CD4-positive, alpha-beta memory T cell (primary cell): ENCODE measurements at regions not wholly inside any gene's neighbourhood (a gene's known extent, or its start where the extent isn't known, plus 50 kb on each side); places are given as distances from the start of the nearest gene placed in this dataset.
A peak's percentile ranks its signal among the peaks of the same experiment; 100 is the strongest.

Experiments used
- CTCF ChIA-PET: fragments of 350-600 bp; sonication (Branson Sonifier 250); formaldehyde crosslinking; loops from one replicate; lab custom pipeline; 2021; ENCODE audit warnings: inconsistent platforms; ENCODE audit not compliant: partially characterized antibody; lab: Charles Lee
- POLR2A ChIA-PET: fragments of 350-600 bp; sonication (Branson Sonifier 250); formaldehyde crosslinking; loops from one replicate; lab custom pipeline; 2021; ENCODE audit not compliant: partially characterized antibody; lab: Charles Lee
- DNase-seq, 5 donors: peaks; one replicate each; pipeline versions ENCODE4 v3.0.0 to v3.0.0-alpha.2; 2020 to 2022; ENCODE audit warnings: mixed read lengths in 1 of 5
- H3K27ac ChIP-seq: one replicate; pipeline ENCODE4 v1.7.0; 2013; ENCODE audit warnings: low read depth, low read length
- H3K27me3 ChIP-seq: 2 replicates; pipeline ENCODE4 v1.7.0; 2013; ENCODE audit warnings: mild to moderate bottlenecking, low read length, moderate library complexity; ENCODE audit not compliant: insufficient read depth
- H3K36me3 ChIP-seq: 2 replicates; pipeline ENCODE4 v1.7.0; 2013; ENCODE audit warnings: mild to moderate bottlenecking, low read length, moderate library complexity; ENCODE audit not compliant: insufficient read depth
- H3K4me1 ChIP-seq: 2 replicates; pipeline ENCODE4 v1.7.0; 2013; ENCODE audit warnings: mild to moderate bottlenecking, low read length, moderate library complexity; ENCODE audit not compliant: insufficient read depth
- H3K4me3 ChIP-seq, 2 donors: one replicate each; pipeline ENCODE4 v1.7.0; 2013; ENCODE audit warnings: low read length in 2 of 2, mild to moderate bottlenecking in 1 of 2
- H3K9me3 ChIP-seq, 2 donors: one replicate each; pipeline ENCODE4 v1.7.0; 2013; ENCODE audit warnings: low read length in 2 of 2, control low read depth in 1 of 2; ENCODE audit not compliant: control insufficient read depth in 1 of 2
- H3K27ac Mint-ChIP-seq, 7 donors: one replicate each; pipeline ENCODE4 v1.8.0; 2020 to 2021; ENCODE audit warnings: mixed read lengths in 7 of 7, mild to moderate bottlenecking in 6 of 7, inconsistent platforms in 3 of 7, moderate library complexity in 3 of 7
- H3K27me3 Mint-ChIP-seq, 2 donors: one replicate each; pipeline ENCODE4 v1.8.0; 2020 to 2021; ENCODE audit warnings: mixed read lengths in 2 of 2
- H3K36me3 Mint-ChIP-seq, 2 donors: one replicate each; pipeline ENCODE4 v1.8.0; 2020 to 2021; ENCODE audit warnings: mixed read lengths in 2 of 2, inconsistent platforms in 1 of 2, mild to moderate bottlenecking in 1 of 2
- H3K4me1 Mint-ChIP-seq, 4 donors: one replicate each; pipeline ENCODE4 v1.8.0; 2020 to 2021; ENCODE audit warnings: mixed read lengths in 4 of 4, mild to moderate bottlenecking in 1 of 4
- H3K4me3 Mint-ChIP-seq, 8 donors: one replicate each; pipeline ENCODE4 v1.8.0; 2020 to 2021; ENCODE audit warnings: mixed read lengths in 8 of 8, mild to moderate bottlenecking in 7 of 8, moderate library complexity in 6 of 8, inconsistent platforms in 3 of 8
- H3K9me3 Mint-ChIP-seq, 8 donors: one replicate each; pipeline ENCODE4 v1.8.0; 2020 to 2021; ENCODE audit warnings: mixed read lengths in 8 of 8, mild to moderate bottlenecking in 5 of 8, inconsistent platforms in 3 of 8, moderate library complexity in 1 of 8
- intact Hi-C: fragments of 100-400 bp; cut with micrococcal nuclease; formaldehyde crosslinking; loops from one replicate; pipeline ENCODE4 v1.15.1; 2023

DNA sequence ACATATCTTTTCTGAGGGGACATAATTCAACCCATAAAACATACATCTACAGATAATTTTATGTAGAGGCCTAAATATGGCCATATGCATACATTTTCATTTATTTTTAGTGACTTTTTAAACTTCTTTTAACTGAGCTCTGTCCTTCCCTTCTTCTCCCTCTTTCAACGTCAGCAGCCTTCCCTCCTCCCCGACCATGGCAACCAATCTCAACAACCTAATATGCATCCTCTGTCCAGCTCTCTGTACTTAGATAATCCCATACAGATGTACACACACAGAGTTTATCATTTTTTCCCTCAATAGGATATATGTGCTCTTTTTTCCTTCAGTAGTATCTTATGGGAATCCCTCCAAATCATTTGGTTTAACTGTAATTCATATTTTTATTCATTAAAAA, 94.3 kb downstream of the CCDC71L start:
- no peak overlapping the region for H3K27ac ChIP-seq
- no peaks in the 10 kb centered on the region for H3K9me3 ChIP-seq
- intact Hi-C loops: no loop called here
- H3K27me3 ChIP-seq: no peaks in the 10 kb centered on the region
- Mint-ChIP-seq H3K4me3 (no peak overlapping the region), H3K9me3 (no peaks in the 10 kb centered on the region), H3K36me3 (no peaks in the 10 kb centered on the region), H3K4me1 (no peaks in the 10 kb centered on the region), H3K27ac (peak overlapping the region in 1 of 7 donors; percentile 49), H3K27me3 (peaks cover 1 to 3% of the 10 kb centered on the region in 2 donors)
- no peak for DNase-seq
- no peak overlapping the region for H3K4me3 ChIP-seq
- ChIA-PET POLR2A (no interaction called here), CTCF (no interaction called here)
- no peaks in the 10 kb centered on the region for H3K4me1 ChIP-seq
- no peaks in the 10 kb centered on the region for H3K36me3 ChIP-seq

- no peaks in the 10 kb centered on the region for H3K36me3 ChIP-seq
- H3K4me1 ChIP-seq: no peaks in the 10 kb centered on the region
- Mint-ChIP-seq H3K4me3 (no peak overlapping the region), H3K27me3 (peaks cover 1 to 3% of the 10 kb centered on the region in 2 donors), H3K27ac (peak overlapping the region in 1 of 7 donors; percentile 49), H3K4me1 (no peaks in the 10 kb centered on the region), H3K9me3 (no peaks in the 10 kb centered on the region), H3K36me3 (no peaks in the 10 kb centered on the region)
- no peaks in the 10 kb centered on the region for H3K27me3 ChIP-seq
- no peak overlapping the region for H3K27ac ChIP-seq
- ChIA-PET POLR2A (no interaction called here), CTCF (no interaction called here)
- DNase-seq: no peak
- H3K9me3 ChIP-seq: no peaks in the 10 kb centered on the region
- intact Hi-C loops: no loop called here
- H3K4me3 ChIP-seq: no peak overlapping the region
Observed at GRCh38 chr7:106566196-106566595, 94.8 kb downstream of the CCDC71L start.

GRCh38 chr7:106565428-106565827, 95.5 kb downstream of the CCDC71L start:
- CTCF ChIA-PET: interaction anchor here (1.6 kb wide), 1 partner anchor 171 kb away, joined by 3 read pairs; no protein-coding TSS in a partner anchor
- no peak overlapping the region for H3K27ac Mint-ChIP-seq
- H3K36me3 Mint-ChIP-seq: no peaks in the 10 kb centered on the region
- no peaks in the 10 kb centered on the region for H3K4me1 Mint-ChIP-seq
- POLR2A ChIA-PET: no interaction called here
- Histone ChIP-seq H3K27ac (no peak overlapping the region), H3K4me1 (no peaks in the 10 kb centered on the region), H3K36me3 (no peaks in the 10 kb centered on the region), H3K9me3 (no peaks in the 10 kb centered on the region), H3K27me3 (no peaks in the 10 kb centered on the region), H3K4me3 (no peak overlapping the region)
- no peaks in the 10 kb centered on the region for H3K9me3 Mint-ChIP-seq
- peaks cover 2 to 3% of the 10 kb centered on the region in 2 donors for H3K27me3 Mint-ChIP-seq
- no peak for DNase-seq
- intact Hi-C loops: no loop called here
- no peak overlapping the region for H3K4me3 Mint-ChIP-seq

DNA sequence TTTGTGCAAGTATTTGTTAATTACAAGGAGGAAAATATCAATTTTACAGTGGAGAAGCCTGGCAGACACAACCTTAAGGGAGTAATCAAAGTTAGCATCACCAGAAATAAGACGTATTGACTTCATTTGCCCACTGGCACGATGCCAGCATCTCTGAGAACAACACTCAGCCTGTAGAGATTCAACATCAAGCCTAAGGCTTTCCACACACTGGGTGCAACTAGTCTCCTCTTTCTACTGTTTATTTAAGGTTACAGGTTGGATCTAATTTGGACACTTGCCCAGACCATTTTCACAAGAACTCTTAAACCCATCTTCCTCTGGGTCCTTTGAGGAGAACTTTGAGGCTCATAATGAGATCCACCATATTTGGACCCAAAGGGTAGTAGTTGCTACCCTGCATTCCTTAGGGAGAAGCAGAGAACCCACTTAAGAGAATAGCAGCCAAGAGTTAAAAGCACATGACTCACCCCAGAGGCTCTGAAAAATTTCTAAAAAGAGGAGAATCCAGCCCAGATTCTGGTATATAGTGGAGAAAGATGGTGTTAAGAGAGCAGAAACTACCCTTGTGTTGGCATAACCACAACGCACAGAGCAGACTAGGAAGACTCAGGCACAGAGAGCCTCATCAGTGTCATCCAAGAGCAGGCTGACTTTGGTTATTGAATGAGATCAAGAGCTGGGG, 97.3 kb downstream of the CCDC71L start:
- peaks cover 0 to 4% of the 10 kb centered on the region in 2 donors for H3K27me3 Mint-ChIP-seq
- Histone ChIP-seq H3K27ac (no peak overlapping the region), H3K4me3 (no peak overlapping the region), H3K27me3 (no peaks in the 10 kb centered on the region), H3K9me3 (no peaks in the 10 kb centered on the region), H3K4me1 (no peaks in the 10 kb centered on the region), H3K36me3 (no peaks in the 10 kb centered on the region)
- intact Hi-C loops: no loop called here
- CTCF ChIA-PET: interaction anchor here (1.0 to 1.6 kb wide), 2 partner anchors 90 to 172 kb away, joined by 3 read pairs; no protein-coding TSS in a partner anchor
- no peak overlapping the region for H3K4me3 Mint-ChIP-seq
- no peaks in the 10 kb centered on the region for H3K4me1 Mint-ChIP-seq
- no peak for DNase-seq
- H3K9me3 Mint-ChIP-seq: peaks cover 0 to 4% (median 0%) of the 10 kb centered on the region in 8 donors
- H3K36me3 Mint-ChIP-seq: no peaks in the 10 kb centered on the region
- H3K27ac Mint-ChIP-seq: no peak overlapping the region
- POLR2A ChIA-PET: no interaction called here

DNA sequence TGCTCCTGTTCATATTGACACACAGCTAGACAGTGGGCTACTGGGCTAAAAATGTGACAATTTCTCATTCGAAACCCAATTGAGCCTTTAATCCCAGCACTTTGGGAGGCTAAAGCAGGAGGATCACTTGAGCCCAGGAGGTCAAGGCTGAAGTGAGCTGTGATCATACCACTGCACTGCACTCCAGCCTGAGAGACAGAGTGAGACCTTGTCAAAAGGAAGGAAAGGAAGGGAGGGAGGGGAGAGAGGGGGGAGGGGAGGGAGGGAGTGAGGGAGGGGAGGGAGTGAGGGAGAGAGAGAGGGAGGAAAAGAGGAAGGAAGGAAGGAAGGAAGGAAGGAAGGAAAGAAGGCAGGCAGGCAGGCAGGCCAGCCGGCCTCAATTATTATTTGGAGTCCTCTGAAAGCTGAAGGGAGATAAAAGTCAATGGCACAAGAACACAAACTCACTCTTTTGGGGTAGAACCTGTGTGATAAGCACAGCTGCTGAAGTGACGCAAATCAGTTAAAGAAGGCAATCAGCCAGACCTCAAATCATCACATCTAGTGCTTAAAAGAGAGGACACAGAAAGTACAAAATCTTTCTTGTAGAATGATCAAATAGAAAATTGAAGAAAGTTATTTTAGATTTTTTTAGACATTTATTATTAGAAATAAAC, 98.1 kb downstream of the CCDC71L start:
- no peaks in the 10 kb centered on the region for H3K4me1 ChIP-seq
- no peak for DNase-seq
- POLR2A ChIA-PET: no interaction called here
- no peaks in the 10 kb centered on the region for H3K27me3 ChIP-seq
- Mint-ChIP-seq H3K27ac (no peak overlapping the region), H3K36me3 (no peaks in the 10 kb centered on the region), H3K27me3 (peaks cover 0 to 4% of the 10 kb centered on the region in 2 donors), H3K9me3 (peaks cover 0 to 4% (median 0%) of the 10 kb centered on the region in 8 donors), H3K4me1 (no peaks in the 10 kb centered on the region), H3K4me3 (no peak overlapping the region)
- no peaks in the 10 kb centered on the region for H3K9me3 ChIP-seq
- CTCF ChIA-PET: interaction anchor here (1.0 kb wide), 1 partner anchor 91 kb away, joined by 3 read pairs; no protein-coding TSS in a partner anchor
- intact Hi-C loops: no loop called here
- H3K27ac ChIP-seq: no peak overlapping the region
- H3K4me3 ChIP-seq: no peak overlapping the region
- H3K36me3 ChIP-seq: no peaks in the 10 kb centered on the region

- Histone ChIP-seq H3K9me3 (no peaks in the 10 kb centered on the region), H3K4me3 (no peak overlapping the region), H3K36me3 (no peaks in the 10 kb centered on the region), H3K27me3 (no peaks in the 10 kb centered on the region), H3K27ac (no peak overlapping the region), H3K4me1 (no peaks in the 10 kb centered on the region)
- H3K36me3 Mint-ChIP-seq: no peaks in the 10 kb centered on the region
- intact Hi-C loops: no loop called here
- peaks cover 0 to 6% (median under 1%) of the 10 kb centered on the region in 8 donors for H3K9me3 Mint-ChIP-seq
- ChIA-PET CTCF (no interaction called here), POLR2A (interaction anchor here (0.7 kb wide), 1 partner anchor 11 kb away, joined by 4 read pairs; no protein-coding TSS in a partner anchor)
- no peaks in the 10 kb centered on the region for H3K4me1 Mint-ChIP-seq
- peaks cover 4 to 5% of the 10 kb centered on the region in 2 donors for H3K27me3 Mint-ChIP-seq
- no peak overlapping the region for H3K4me3 Mint-ChIP-seq
- DNase-seq: no peak
- no peak overlapping the region for H3K27ac Mint-ChIP-seq
Observed at GRCh38 chr7:106561666-106562411, 99.1 kb downstream of the CCDC71L start.

- CTCF ChIA-PET: interaction anchor here (1.0 kb wide), 1 partner anchor 18 kb away, joined by 3 read pairs; no protein-coding TSS in a partner anchor
- Mint-ChIP-seq H3K4me1 (no peaks in the 10 kb centered on the region), H3K4me3 (no peak overlapping the region), H3K9me3 (peaks cover 0 to 6% (median under 1%) of the 10 kb centered on the region in 8 donors), H3K27me3 (peaks cover 4 to 5% of the 10 kb centered on the region in 2 donors), H3K27ac (no peak overlapping the region), H3K36me3 (no peaks in the 10 kb centered on the region)
- H3K4me1 ChIP-seq: no peaks in the 10 kb centered on the region
- H3K9me3 ChIP-seq: no peaks in the 10 kb centered on the region
- no peak for DNase-seq
- H3K27me3 ChIP-seq: no peaks in the 10 kb centered on the region
- POLR2A ChIA-PET: no interaction called here
- H3K27ac ChIP-seq: no peak overlapping the region
- no peak overlapping the region for H3K4me3 ChIP-seq
- no peaks in the 10 kb centered on the region for H3K36me3 ChIP-seq
- intact Hi-C loops: no loop called here
Observed at GRCh38 chr7:106561151-106561550, 99.8 kb downstream of the CCDC71L start.
